Glutamatergic neuron (in vitro differentiated cells): ENCODE measurements at regions not wholly inside any gene's neighbourhood (a gene's known extent, or its start where the extent isn't known, plus 50 kb on each side); places are given as distances from the start of the nearest gene placed in this dataset.

ENCODE experiments used
- DNase-seq: peaks from one replicate; pipeline ENCODE4 v3.0.0; 2022
- H3K27ac Mint-ChIP-seq: one replicate; pipeline ENCODE4 v1.8.0; 2020; ENCODE audit warnings: mild to moderate bottlenecking, mixed read lengths, inconsistent platforms; ENCODE audit not compliant: unreplicated experiment
- H3K27me3 Mint-ChIP-seq: one replicate; pipeline ENCODE4 v1.8.0; 2020; ENCODE audit warnings: mild to moderate bottlenecking, moderate library complexity, mixed read lengths, inconsistent platforms; ENCODE audit not compliant: unreplicated experiment
- H3K36me3 Mint-ChIP-seq: one replicate; pipeline ENCODE4 v1.8.0; 2020; ENCODE audit warnings: mild to moderate bottlenecking, mixed read lengths, inconsistent platforms; ENCODE audit not compliant: unreplicated experiment
- H3K4me1 Mint-ChIP-seq: one replicate; pipeline ENCODE4 v1.8.0; 2020; ENCODE audit warnings: mild to moderate bottlenecking, low read depth, mixed read lengths, inconsistent platforms; ENCODE audit not compliant: unreplicated experiment
- H3K4me3 Mint-ChIP-seq: one replicate; pipeline ENCODE4 v1.8.0; 2020; ENCODE audit warnings: mild to moderate bottlenecking, mixed read lengths, inconsistent platforms; ENCODE audit not compliant: unreplicated experiment
- H3K9me3 Mint-ChIP-seq: one replicate; pipeline ENCODE4 v1.8.0; 2020; ENCODE audit warnings: mild to moderate bottlenecking, moderate library complexity, mixed read lengths, inconsistent platforms; ENCODE audit not compliant: unreplicated experiment
- CTCF ChIP-seq: fragments of 200-600 bp; sonication (generic); IDR thresholded peaks from one replicate; pipeline ENCODE4 v1.5.0; 2021; ENCODE audit not compliant: partially characterized antibody, unreplicated experiment

- Mint-ChIP-seq H3K27me3 (peaks cover 8% of the 10 kb centered on the region), H3K36me3 (no peaks in the 10 kb centered on the region), H3K4me1 (peaks cover 10% of the 10 kb centered on the region), H3K4me3 (no peak overlapping the region), H3K27ac (no peak overlapping the region), H3K9me3 (peaks cover 8% of the 10 kb centered on the region)
- TF ChIP-seq CTCF = no peak
- DNase-seq = no peak
Observed at GRCh38 chr6:169905041-169905807, 153.8 kb downstream of the ERMARD start.

GRCh38 chr6:169904051-169904922, 152.9 kb downstream of the ERMARD start:
- TF ChIP-seq CTCF = no peak
- Mint-ChIP-seq H3K4me3 (no peak overlapping the region), H3K27me3 (peaks cover 8% of the 10 kb centered on the region), H3K4me1 (peaks cover 10% of the 10 kb centered on the region), H3K36me3 (no peaks in the 10 kb centered on the region), H3K9me3 (peaks cover 8% of the 10 kb centered on the region), H3K27ac (no peak overlapping the region)
- DNase-seq = no peak

GRCh38 chr6:169903122-169903521, 151.7 kb downstream of the ERMARD start:
- Mint-ChIP-seq H3K36me3 (peaks cover 6% of the 10 kb centered on the region), H3K27me3 (peaks cover 8% of the 10 kb centered on the region), H3K9me3 (peaks cover 11% of the 10 kb centered on the region), H3K4me3 (no peak overlapping the region), H3K4me1 (peaks cover 10% of the 10 kb centered on the region), H3K27ac (no peak overlapping the region)
- TF ChIP-seq CTCF = no peak
- DNase-seq = no peak

- no peak for TF ChIP-seq CTCF
- H3K9me3 Mint-ChIP-seq = peaks cover 14% of the 10 kb centered on the region
- no peak for DNase-seq
Observed at GRCh38 chr6:169902604-169903003, 151.2 kb downstream of the ERMARD start.

GRCh38 chr6:169902070-169902469, 150.6 kb downstream of the ERMARD start:
- H3K27ac Mint-ChIP-seq = no peak overlapping the region
- H3K9me3 Mint-ChIP-seq = peaks cover 12% of the 10 kb centered on the region
- H3K36me3 Mint-ChIP-seq = peaks cover 14% of the 10 kb centered on the region
- H3K4me3 Mint-ChIP-seq = no peak overlapping the region
- peaks cover 7% of the 10 kb centered on the region for H3K4me1 Mint-ChIP-seq
- peaks cover 4% of the 10 kb centered on the region for H3K27me3 Mint-ChIP-seq
- TF ChIP-seq CTCF = no peak
- DNase-seq = no peak

More at GRCh38 chr6:169902604-169903003, 151.2 kb downstream of the ERMARD start:
- no peak overlapping the region for H3K27ac Mint-ChIP-seq
- H3K4me3 Mint-ChIP-seq = no peak overlapping the region
- peaks cover 11% of the 10 kb centered on the region for H3K36me3 Mint-ChIP-seq
- H3K4me1 Mint-ChIP-seq = peaks cover 10% of the 10 kb centered on the region
- peaks cover 6% of the 10 kb centered on the region for H3K27me3 Mint-ChIP-seq
